ENCODE measurements at regions not wholly inside any gene's neighbourhood (a gene's known extent, or its start where the extent isn't known, plus 50 kb on each side); places are given as distances from the start of the nearest gene placed in this dataset.

DNA sequence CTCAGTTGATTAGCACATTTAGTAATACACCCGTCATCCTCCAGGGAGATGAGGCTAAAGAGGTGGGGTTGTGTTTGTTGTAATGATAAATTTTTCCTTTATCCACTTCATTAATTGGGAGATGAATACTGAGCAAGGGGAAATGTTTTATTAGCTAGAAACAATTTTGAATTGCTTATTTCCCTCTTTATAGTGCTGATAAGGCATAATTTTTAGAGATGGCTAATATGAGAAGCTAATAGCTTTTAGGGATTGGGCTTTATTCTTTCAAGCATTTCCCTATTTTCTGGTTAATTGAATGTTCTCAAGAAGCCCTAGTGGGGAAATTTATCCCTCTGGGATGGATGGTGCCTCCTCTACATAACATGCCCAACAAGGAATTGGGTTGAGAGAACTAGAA, 365.2 kb upstream of the IGFBP7 start:
- Histone ChIP-seq H3K4me1 (ENCODE audit: low read depth) (no peaks in the 10 kb centered on the region), H3K4me3 (no peak overlapping the region), H3K36me3 (no peaks in the 10 kb centered on the region), H3K27ac (no peak overlapping the region), H3K9me3 (ENCODE audit: low read depth) (no peaks in the 10 kb centered on the region), H3K27me3 (no peaks in the 10 kb centered on the region)
- TF ChIP-seq, protein P1, sequence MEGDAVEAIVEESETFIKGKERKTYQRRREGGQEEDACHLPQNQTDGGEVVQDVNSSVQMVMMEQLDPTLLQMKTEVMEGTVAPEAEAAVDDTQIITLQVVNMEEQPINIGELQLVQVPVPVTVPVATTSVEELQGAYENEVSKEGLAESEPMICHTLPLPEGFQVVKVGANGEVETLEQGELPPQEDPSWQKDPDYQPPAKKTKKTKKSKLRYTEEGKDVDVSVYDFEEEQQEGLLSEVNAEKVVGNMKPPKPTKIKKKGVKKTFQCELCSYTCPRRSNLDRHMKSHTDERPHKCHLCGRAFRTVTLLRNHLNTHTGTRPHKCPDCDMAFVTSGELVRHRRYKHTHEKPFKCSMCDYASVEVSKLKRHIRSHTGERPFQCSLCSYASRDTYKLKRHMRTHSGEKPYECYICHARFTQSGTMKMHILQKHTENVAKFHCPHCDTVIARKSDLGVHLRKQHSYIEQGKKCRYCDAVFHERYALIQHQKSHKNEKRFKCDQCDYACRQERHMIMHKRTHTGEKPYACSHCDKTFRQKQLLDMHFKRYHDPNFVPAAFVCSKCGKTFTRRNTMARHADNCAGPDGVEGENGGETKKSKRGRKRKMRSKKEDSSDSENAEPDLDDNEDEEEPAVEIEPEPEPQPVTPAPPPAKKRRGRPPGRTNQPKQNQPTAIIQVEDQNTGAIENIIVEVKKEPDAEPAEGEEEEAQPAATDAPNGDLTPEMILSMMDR (IDR thresholded peaks at IDR 0.05; ENCODE audit: low read depth, low read length) = no peak
- no peak for DNase-seq (ENCODE audit: low read depth in 1 of 2, low spot score in 1 of 2)

DNA sequence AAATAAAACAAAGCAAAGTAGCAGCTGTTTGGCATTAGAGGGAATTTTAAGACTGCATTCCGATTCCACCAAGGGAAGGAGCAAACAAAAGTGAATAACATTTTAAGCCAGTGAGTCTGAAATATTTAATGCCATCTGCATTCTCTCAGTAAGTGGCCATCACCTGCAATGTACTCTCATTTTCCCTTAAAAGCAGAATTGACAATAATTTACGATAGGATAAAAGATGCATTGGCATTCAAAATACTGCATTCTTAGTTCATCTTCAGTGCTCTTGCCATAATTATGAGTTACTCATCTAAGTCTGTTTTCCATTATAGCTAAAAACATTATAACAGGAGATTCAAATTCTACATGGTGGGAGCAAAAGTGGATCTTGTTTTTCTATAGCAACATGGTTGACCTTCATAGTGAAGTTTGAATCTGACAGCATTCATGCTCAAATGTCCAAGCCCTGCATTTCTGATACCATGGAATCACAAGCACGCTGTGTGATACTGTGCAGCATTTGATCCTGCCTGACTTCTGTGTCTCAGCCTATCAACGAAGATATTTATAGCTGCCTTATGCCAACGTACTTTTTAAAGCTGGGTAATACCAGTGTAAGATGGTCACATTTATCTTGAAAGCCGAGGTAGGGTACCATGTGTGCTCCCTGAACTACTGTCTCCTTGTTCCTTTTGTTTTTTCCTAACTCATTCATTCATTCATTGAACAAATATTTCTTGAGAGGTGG, 355.3 kb upstream of the IGFBP7 start:
- no peak overlapping the region for H3K4me3 ChIP-seq
- TF ChIP-seq, protein P1 (IDR thresholded peaks at IDR 0.05; ENCODE audit: low read depth, low read length) = no peak
- H3K4me1 ChIP-seq (ENCODE audit: low read depth) = no peaks in the 10 kb centered on the region
- H3K36me3 ChIP-seq = no peaks in the 10 kb centered on the region
- no peaks in the 10 kb centered on the region for H3K9me3 ChIP-seq (ENCODE audit: low read depth)
- no peak for DNase-seq (ENCODE audit: low read depth in 1 of 2, low spot score in 1 of 2)
- no peaks in the 10 kb centered on the region for H3K27me3 ChIP-seq
- H3K27ac ChIP-seq = no peak overlapping the region

DNA sequence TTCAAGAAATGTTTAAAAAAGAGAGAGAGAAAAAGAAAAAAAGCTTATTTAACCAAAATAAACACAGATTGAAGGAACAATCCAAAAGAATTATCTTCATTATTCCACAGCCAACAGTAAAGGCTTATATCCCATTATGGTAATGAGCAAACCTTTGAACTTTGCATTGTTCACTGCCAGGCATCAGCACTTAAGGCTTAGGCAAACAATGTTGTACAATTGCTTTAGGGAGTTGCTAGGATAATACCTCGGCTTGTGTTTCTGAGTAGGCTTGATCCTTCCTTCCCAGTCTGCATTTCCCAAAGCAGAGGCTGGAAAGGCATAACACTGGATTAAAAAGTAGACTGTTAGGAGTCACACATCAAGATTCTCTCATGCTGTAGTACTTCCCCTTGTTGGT, 352.7 kb upstream of the IGFBP7 start:
- Histone ChIP-seq H3K4me3 (no peak overlapping the region), H3K9me3 (ENCODE audit: low read depth) (no peaks in the 10 kb centered on the region), H3K27me3 (no peaks in the 10 kb centered on the region), H3K36me3 (no peaks in the 10 kb centered on the region), H3K4me1 (ENCODE audit: low read depth) (no peaks in the 10 kb centered on the region), H3K27ac (no peak overlapping the region)
- TF ChIP-seq, protein P1 (IDR thresholded peaks at IDR 0.05; ENCODE audit: low read depth, low read length) = no peak
- no peak for DNase-seq (ENCODE audit: low read depth in 1 of 2, low spot score in 1 of 2)

- no peaks in the 10 kb centered on the region for H3K36me3 ChIP-seq
- no peak for DNase-seq (ENCODE audit: low read depth in 1 of 2, low spot score in 1 of 2)
- no peak overlapping the region for H3K4me3 ChIP-seq
- no peaks in the 10 kb centered on the region for H3K9me3 ChIP-seq (ENCODE audit: low read depth)
- no peaks in the 10 kb centered on the region for H3K4me1 ChIP-seq (ENCODE audit: low read depth)
- no peaks in the 10 kb centered on the region for H3K27me3 ChIP-seq
- H3K27ac ChIP-seq = no peak overlapping the region
- TF ChIP-seq, protein P1 (IDR thresholded peaks at IDR 0.05; ENCODE audit: low read depth, low read length) = no peak
Measured at GRCh38 chr4:57460967-57461366, 350.8 kb upstream of the IGFBP7 start.

DNA sequence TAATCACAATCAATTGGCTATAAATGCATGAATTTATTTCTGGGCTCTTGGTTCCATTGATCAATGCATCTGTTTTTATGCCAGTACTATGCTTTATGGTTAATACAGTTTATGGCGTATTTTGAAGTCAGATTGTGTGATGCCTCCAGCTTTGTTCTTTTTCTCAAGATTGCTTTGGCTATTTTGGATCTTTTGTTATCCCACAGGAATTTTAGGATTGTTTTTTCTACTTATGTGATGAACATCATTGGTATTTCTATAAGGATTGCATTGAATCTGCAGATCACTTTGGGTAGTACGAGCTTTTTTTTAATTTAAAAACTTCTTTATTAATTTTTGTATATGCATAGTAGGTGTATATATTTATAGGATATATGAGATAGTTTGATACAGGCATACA, 338.7 kb upstream of the IGFBP7 start:
- DNase-seq (ENCODE audit: low read depth in 1 of 2, low spot score in 1 of 2) = no peak
- H3K4me1 ChIP-seq (ENCODE audit: low read depth) = no peaks in the 10 kb centered on the region
- H3K4me3 ChIP-seq = no peak overlapping the region
- no peak overlapping the region for H3K27ac ChIP-seq
- TF ChIP-seq, protein P1 (IDR thresholded peaks at IDR 0.05; ENCODE audit: low read depth, low read length) = no peak
- H3K36me3 ChIP-seq = no peaks in the 10 kb centered on the region
- no peaks in the 10 kb centered on the region for H3K9me3 ChIP-seq (ENCODE audit: low read depth)
- no peaks in the 10 kb centered on the region for H3K27me3 ChIP-seq

All from cardiac muscle cell (in vitro differentiated cells and primary cell).